WERI-Rb-1 (cell line): ENCODE measurements at regions not wholly inside any gene's neighbourhood (a gene's known extent, or its start where the extent isn't known, plus 50 kb on each side); places are given as distances from the start of the nearest gene placed in this dataset.

Experiments
- DNase-seq: peaks from one replicate; pipeline ENCODE4 v3.0.0-alpha.2; 2020
- H3K27ac ChIP-seq: fragments of 250-450 bp; sonication (Bioruptor Pico); 2 replicates; pipeline ENCODE4 v1.5.1; 2020; ENCODE audit warnings: mild to moderate bottlenecking, moderate library complexity
- H3K27me3 ChIP-seq: fragments of 250-450 bp; sonication (Bioruptor Pico); 2 replicates; pipeline ENCODE4 v1.5.1; 2021; ENCODE audit warnings: mild to moderate bottlenecking, low read depth, moderate library complexity; ENCODE audit not compliant: insufficient read depth, severe bottlenecking
- H3K36me3 ChIP-seq: fragments of 250-450 bp; sonication (Bioruptor Pico); 2 replicates; pipeline ENCODE4 v1.5.1; 2020; ENCODE audit warnings: mild to moderate bottlenecking, moderate library complexity
- H3K4me3 ChIP-seq: 2 replicates; pipeline ENCODE4 v1.5.1; 2011; ENCODE audit warnings: low read depth, mild to moderate bottlenecking, control low read depth, low read length
- H3K9me3 ChIP-seq: fragments of 250-450 bp; sonication (Bioruptor Pico); 2 replicates; pipeline ENCODE4 v1.5.1; 2021; ENCODE audit warnings: mild to moderate bottlenecking, moderate library complexity; ENCODE audit not compliant: severe bottlenecking
- TF ChIP-seq, protein P1 (sequence below): IDR thresholded peaks from 2 replicates; pipeline ENCODE4 v1.5.1; 2011; ENCODE audit warnings: low read depth, mild to moderate bottlenecking, control low read depth, inconsistent platforms, low read length

DNA sequence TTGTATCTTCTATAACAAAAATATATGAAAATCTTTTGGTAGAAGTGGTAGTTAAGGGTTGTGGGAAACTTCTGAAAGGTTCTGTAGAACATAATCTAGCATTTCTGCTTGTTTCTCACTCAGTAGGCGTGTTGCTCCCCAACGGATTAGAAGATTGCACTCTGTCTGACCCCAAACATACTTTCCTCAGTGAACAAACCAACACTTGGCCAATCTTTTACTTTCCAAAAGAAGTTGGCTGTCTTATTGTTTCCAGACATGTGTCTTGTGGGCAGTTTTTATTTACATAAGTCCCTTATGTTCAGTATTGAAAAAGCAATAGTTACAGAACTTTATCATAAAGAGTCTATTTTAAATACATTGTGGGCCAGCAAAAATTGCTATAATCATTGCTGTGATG is 312.8 kb upstream of the EPHA5 start:
- Histone ChIP-seq H3K9me3 (no peaks in the 10 kb centered on the region), H3K27ac (no peak overlapping the region), H3K4me3 (no peak overlapping the region), H3K27me3 (no peaks in the 10 kb centered on the region), H3K36me3 (no peaks in the 10 kb centered on the region)
- TF ChIP-seq, protein P1, sequence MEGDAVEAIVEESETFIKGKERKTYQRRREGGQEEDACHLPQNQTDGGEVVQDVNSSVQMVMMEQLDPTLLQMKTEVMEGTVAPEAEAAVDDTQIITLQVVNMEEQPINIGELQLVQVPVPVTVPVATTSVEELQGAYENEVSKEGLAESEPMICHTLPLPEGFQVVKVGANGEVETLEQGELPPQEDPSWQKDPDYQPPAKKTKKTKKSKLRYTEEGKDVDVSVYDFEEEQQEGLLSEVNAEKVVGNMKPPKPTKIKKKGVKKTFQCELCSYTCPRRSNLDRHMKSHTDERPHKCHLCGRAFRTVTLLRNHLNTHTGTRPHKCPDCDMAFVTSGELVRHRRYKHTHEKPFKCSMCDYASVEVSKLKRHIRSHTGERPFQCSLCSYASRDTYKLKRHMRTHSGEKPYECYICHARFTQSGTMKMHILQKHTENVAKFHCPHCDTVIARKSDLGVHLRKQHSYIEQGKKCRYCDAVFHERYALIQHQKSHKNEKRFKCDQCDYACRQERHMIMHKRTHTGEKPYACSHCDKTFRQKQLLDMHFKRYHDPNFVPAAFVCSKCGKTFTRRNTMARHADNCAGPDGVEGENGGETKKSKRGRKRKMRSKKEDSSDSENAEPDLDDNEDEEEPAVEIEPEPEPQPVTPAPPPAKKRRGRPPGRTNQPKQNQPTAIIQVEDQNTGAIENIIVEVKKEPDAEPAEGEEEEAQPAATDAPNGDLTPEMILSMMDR, result no peak
- DNase-seq, result no peak

GRCh38 chr4:65976287-65976686 is 306.0 kb upstream of the EPHA5 start:
- no peaks in the 10 kb centered on the region for H3K27me3 ChIP-seq
- H3K36me3 ChIP-seq, result no peaks in the 10 kb centered on the region
- TF ChIP-seq, protein P1, result no peak

DNA sequence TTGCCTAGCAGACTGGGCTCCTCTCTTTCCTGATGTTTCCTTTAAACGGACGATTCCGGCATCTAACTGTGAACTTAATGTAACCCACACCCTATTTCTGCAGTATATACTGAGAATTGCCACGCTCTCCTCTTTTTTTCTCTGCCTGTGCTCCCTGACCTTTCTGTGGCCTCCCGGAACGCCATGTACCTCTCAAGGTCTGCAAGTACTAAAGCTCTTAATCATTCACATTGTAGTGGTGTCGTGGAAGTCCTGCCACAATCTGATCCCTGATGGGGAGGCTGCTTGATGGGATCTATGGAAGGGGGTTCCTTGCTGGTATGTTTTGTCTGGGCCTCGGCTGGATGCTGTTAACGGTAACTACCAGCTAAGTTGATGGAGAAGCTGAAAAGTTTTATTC is 302.9 kb upstream of the EPHA5 start:
- H3K27ac ChIP-seq, result no peak overlapping the region
- no peaks in the 10 kb centered on the region for H3K27me3 ChIP-seq
- no peak overlapping the region for H3K4me3 ChIP-seq
- H3K9me3 ChIP-seq, result peaks cover 8% of the 10 kb centered on the region
- no peak for DNase-seq
- H3K36me3 ChIP-seq, result no peaks in the 10 kb centered on the region
- TF ChIP-seq, protein P1, result no peak

More at GRCh38 chr4:65976287-65976686, 306.0 kb upstream of the EPHA5 start:
- Histone ChIP-seq H3K9me3 (peaks cover 8% of the 10 kb centered on the region), H3K27ac (no peak overlapping the region), H3K4me3 (no peak overlapping the region)
- DNase-seq, result no peak

- H3K36me3 ChIP-seq, result no peaks in the 10 kb centered on the region
- no peaks in the 10 kb centered on the region for H3K27me3 ChIP-seq
- TF ChIP-seq, protein P1, result no peak
- peaks cover 6% of the 10 kb centered on the region for H3K9me3 ChIP-seq
- DNase-seq, result no peak
- no peak overlapping the region for H3K4me3 ChIP-seq
- H3K27ac ChIP-seq, result no peak overlapping the region
Measured at GRCh38 chr4:65971686-65972085, 301.4 kb upstream of the EPHA5 start.

DNA sequence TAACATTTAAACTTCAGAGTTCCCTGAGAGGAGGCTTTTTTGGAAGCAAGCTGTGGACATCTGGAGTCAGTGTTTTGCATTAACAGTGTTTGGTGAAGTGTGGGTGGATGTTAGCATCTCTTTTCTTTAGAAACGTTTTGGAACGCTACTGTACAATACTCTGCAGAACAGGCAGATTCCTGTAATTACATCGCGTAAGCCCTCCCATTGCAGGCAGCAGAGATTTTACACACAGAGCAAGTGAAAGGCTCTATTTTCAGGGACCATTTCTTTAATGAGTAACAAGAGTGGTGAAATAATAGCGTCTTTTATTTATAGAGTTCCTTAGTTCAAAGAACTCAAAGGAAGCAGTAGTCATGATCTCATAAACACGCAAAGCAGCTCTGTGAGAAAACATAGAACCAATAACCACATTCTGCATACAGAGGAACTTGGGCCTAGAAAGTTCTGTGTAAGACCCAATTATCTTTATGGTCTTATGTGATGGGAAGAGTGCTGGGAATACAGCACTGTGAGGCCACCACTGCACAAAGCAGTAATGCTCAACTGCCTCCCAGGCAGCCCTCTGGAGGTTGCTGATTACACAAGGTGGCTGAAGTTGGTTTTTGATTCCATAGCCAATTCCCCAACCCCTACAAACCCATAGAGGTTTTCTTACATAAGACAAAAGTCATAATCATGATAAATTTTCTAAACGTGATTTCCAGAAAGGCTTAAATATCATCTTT is 298.7 kb upstream of the EPHA5 start:
- H3K4me3 ChIP-seq, result no peak overlapping the region
- H3K9me3 ChIP-seq, result no peaks in the 10 kb centered on the region
- no peak for DNase-seq
- H3K27ac ChIP-seq, result no peak overlapping the region
- H3K36me3 ChIP-seq, result no peaks in the 10 kb centered on the region
- TF ChIP-seq, protein P1, result no peak
- H3K27me3 ChIP-seq, result no peaks in the 10 kb centered on the region

DNA sequence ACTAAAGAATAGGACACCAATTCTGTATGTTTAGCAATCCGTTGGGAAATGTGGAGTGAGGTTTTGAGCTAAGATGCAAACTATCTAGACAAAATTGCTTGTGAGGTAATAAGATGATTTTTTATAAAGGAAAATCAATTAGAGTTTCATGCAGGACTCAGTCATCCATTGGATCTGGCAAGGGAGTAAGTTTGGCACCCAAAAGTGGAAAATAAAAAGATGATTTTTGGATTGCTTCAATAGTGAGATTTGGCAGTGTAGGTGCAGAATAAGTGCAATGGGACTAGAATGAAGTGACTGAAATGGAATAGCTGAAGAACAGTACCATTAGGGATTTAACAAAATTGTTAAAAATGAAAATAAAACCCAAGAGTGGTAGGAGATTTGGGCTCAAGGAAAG is 290.5 kb upstream of the EPHA5 start:
- no peak for DNase-seq
- H3K9me3 ChIP-seq, result no peaks in the 10 kb centered on the region
- no peak overlapping the region for H3K4me3 ChIP-seq
- H3K36me3 ChIP-seq, result no peaks in the 10 kb centered on the region
- no peaks in the 10 kb centered on the region for H3K27me3 ChIP-seq
- H3K27ac ChIP-seq, result no peak overlapping the region
- TF ChIP-seq, protein P1, result no peak
